ENCODE measurements at regions not wholly inside any gene's neighbourhood (a gene's known extent, or its start where the extent isn't known, plus 50 kb on each side); places are given as distances from the start of the nearest gene placed in this dataset.

DNA sequence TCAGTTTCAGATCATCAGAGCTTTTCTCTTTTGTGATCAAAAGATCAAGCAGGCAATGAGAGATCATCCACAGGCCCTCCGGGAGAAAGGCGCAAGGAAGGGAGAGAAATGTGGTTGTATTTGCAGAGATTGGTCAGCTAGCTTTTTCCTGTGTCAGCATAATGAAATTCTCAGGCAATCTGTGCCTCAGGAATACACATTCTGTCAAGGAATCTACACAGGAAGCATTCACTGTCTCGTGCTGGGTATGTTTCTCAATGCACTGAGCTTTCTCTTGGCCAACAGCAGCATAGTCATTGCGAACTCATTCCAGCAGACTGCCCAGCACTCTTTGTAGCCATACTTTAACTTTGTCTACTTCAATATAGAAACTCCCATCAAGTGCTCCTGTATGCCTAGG lies 413.7 kb downstream of the PPP3CA start:
- WGBS, 2 donors, result 83 to 87% methylated on average over 4 of the region's 4 CpGs
- Histone ChIP-seq H3K27me3 (no peaks in the 10 kb centered on the region), H3K4me3 (no peak overlapping the region), H3K4me1 (peaks cover 0 to 4% (median 0%) of the 10 kb centered on the region in 4 donors), H3K27ac (no peak overlapping the region), H3K36me3 (no peaks in the 10 kb centered on the region), H3K9me3 (no peaks in the 10 kb centered on the region)
- no peak for DNase-seq
- intact Hi-C loops (cut with DNase I), result no loop called here
- no peak for TF ChIP-seq EP300 (IDR thresholded peaks at IDR 0.05)
- TF ChIP-seq, protein P1, sequence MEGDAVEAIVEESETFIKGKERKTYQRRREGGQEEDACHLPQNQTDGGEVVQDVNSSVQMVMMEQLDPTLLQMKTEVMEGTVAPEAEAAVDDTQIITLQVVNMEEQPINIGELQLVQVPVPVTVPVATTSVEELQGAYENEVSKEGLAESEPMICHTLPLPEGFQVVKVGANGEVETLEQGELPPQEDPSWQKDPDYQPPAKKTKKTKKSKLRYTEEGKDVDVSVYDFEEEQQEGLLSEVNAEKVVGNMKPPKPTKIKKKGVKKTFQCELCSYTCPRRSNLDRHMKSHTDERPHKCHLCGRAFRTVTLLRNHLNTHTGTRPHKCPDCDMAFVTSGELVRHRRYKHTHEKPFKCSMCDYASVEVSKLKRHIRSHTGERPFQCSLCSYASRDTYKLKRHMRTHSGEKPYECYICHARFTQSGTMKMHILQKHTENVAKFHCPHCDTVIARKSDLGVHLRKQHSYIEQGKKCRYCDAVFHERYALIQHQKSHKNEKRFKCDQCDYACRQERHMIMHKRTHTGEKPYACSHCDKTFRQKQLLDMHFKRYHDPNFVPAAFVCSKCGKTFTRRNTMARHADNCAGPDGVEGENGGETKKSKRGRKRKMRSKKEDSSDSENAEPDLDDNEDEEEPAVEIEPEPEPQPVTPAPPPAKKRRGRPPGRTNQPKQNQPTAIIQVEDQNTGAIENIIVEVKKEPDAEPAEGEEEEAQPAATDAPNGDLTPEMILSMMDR (IDR thresholded peaks at IDR 0.05), result no peak
- TF ChIP-seq POLR2AphosphoS5 (IDR thresholded peaks at IDR 0.05), result no peak
- TF ChIP-seq POLR2A (IDR thresholded peaks at IDR 0.05), result no peak

DNA sequence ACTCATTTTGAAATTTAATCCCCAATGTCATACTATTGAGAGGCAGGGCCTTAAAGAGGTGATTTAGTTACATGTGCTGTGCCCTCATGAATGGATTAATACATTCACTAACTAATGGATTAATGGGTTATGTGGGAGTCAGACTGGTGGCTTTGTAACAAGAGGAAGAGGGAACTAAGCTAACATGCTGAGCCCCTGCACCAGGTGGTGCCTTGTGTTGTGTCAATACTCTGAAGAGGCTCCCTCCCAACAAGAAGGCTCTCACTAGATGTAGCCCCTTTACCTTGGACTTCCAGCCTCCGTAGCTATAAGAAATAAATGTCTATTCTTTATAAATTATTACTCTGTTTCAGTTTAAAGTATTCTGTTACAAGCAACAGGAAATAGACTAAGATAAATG lies 411.9 kb upstream of the EMCN start:
- WGBS, 2 donors, result 71 to 89% methylated on average over 1 of the region's 1 CpG
- H3K27me3 ChIP-seq, result no peaks in the 10 kb centered on the region
- no peak overlapping the region for H3K27ac ChIP-seq
- no peaks in the 10 kb centered on the region for H3K9me3 ChIP-seq
- H3K4me1 ChIP-seq, result peaks cover 0 to 4% (median 0%) of the 10 kb centered on the region in 4 donors
- no peak for DNase-seq
- intact Hi-C loops (cut with DNase I), result no loop called here
- no peak for TF ChIP-seq POLR2AphosphoS5 (IDR thresholded peaks at IDR 0.05)
- no peak for TF ChIP-seq POLR2A (IDR thresholded peaks at IDR 0.05)
- TF ChIP-seq, protein P1 (IDR thresholded peaks at IDR 0.05), result no peak
- no peak for TF ChIP-seq EP300 (IDR thresholded peaks at IDR 0.05)
- no peaks in the 10 kb centered on the region for H3K36me3 ChIP-seq
- no peak overlapping the region for H3K4me3 ChIP-seq

DNA sequence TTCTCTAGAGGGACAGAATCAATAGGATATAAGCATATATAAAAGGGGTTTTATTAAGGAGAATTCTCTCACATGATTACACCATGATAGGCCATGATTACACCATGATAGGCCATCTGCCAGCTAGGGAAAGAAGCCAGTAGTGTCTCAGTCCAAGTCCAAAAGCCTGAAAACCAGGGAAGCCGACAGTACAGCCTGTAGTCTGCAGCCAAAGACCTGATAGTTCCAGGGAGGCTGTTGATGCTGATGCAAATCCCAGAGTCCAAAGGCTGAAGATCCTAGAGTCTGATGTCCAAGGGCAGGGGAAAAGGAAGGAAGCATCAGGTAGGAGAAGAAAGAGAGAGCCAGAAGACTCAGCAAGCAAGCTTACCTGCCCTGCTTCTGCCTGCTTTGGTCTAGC lies 411.3 kb upstream of the EMCN start:
- H3K27me3 ChIP-seq, result no peaks in the 10 kb centered on the region
- peaks cover 0 to 4% (median 0%) of the 10 kb centered on the region in 4 donors for H3K4me1 ChIP-seq
- no peak for TF ChIP-seq POLR2A (IDR thresholded peaks at IDR 0.05)
- TF ChIP-seq, protein P1 (IDR thresholded peaks at IDR 0.05), result no peak
- WGBS, 2 donors, result 85 to 86% methylated on average over 1 of the region's 1 CpG
- no peak overlapping the region for H3K4me3 ChIP-seq
- DNase-seq, result no peak
- no peaks in the 10 kb centered on the region for H3K9me3 ChIP-seq
- no peaks in the 10 kb centered on the region for H3K36me3 ChIP-seq
- intact Hi-C loops (cut with DNase I), result no loop called here
- no peak overlapping the region for H3K27ac ChIP-seq

DNA sequence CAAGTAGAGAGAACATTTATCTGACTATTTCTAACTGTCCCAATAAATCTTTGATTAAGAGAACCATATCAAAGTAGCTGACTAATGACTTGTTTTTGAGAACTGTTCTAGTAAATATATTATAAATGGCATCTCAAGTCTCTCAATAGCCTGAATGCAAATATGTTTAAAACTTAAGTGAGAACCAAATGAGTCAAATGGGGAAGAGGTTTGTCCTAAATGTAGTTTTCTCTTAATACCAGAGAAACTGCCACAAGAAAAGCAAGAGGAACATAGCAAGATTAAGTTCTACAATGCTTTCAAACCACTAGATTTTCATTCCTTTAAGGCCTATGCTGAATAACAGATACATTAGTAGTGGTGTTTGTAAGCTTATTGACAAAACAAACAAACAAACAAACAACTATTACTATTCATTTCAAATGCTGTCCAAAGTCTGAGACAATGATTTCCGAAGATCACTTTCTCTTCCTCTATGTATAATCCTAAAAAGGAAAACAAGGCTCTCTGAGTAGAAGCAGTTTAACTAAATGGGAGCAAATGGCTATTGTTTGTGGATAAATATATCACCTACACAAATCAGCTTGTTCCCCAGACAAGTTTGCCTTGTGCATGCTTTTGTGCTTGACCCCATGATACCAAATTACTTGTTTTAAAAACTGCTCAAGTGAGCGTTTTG lies 408.4 kb upstream of the EMCN start:
- Histone ChIP-seq H3K27ac (no peak overlapping the region), H3K4me1 (no peaks in the 10 kb centered on the region), H3K9me3 (no peaks in the 10 kb centered on the region), H3K4me3 (no peak overlapping the region), H3K27me3 (no peaks in the 10 kb centered on the region), H3K36me3 (no peaks in the 10 kb centered on the region)
- no peak for DNase-seq
- intact Hi-C loops (cut with DNase I), result no loop called here
- TF ChIP-seq POLR2AphosphoS5 (IDR thresholded peaks at IDR 0.05) (no peak), EP300 (IDR thresholded peaks at IDR 0.05) (no peak), POLR2A (IDR thresholded peaks at IDR 0.05) (no peak)
- TF ChIP-seq, protein P1 (IDR thresholded peaks at IDR 0.05), result no peak
- 73 to 89% methylated on average over 2 of the region's 2 CpGs for WGBS, 2 donors

DNA sequence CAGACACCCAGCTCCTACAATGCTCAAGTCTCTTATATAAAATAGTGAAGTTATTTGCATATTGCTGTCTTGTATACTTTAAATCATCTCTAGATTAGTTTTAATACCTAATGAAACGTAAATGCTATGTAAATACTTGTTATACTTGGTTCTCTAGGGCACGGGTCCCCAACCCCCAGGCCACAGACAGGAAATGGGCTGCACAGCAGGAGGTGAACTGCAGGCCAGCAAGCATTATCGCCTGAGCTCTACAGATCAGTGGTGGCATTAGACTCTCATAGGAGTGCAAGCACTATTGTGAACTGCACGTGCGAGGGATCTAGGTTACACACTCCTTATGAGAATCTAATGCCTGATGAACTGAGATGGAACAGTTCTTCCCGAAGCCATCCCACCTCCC lies 395.9 kb upstream of the EMCN start:
- Histone ChIP-seq H3K27me3 (no peaks in the 10 kb centered on the region), H3K36me3 (no peaks in the 10 kb centered on the region), H3K4me3 (no peak overlapping the region), H3K27ac (no peak overlapping the region), H3K9me3 (peaks cover 0 to 2% (median 0%) of the 10 kb centered on the region in 4 donors), H3K4me1 (no peaks in the 10 kb centered on the region)
- 84 to 86% methylated on average over 6 of the region's 6 CpGs for WGBS, 2 donors
- TF ChIP-seq POLR2AphosphoS5 (IDR thresholded peaks at IDR 0.05) (no peak), EP300 (IDR thresholded peaks at IDR 0.05) (no peak), POLR2A (IDR thresholded peaks at IDR 0.05) (no peak)
- TF ChIP-seq, protein P1 (IDR thresholded peaks at IDR 0.05), result no peak
- no peak for DNase-seq
- intact Hi-C loops (cut with DNase I), result no loop called here

Data from sigmoid colon (tissue), 6 donors.